ENCODE measurements at regions not wholly inside any gene's neighbourhood (a gene's known extent, or its start where the extent isn't known, plus 50 kb on each side); places are given as distances from the start of the nearest gene placed in this dataset.

DNA sequence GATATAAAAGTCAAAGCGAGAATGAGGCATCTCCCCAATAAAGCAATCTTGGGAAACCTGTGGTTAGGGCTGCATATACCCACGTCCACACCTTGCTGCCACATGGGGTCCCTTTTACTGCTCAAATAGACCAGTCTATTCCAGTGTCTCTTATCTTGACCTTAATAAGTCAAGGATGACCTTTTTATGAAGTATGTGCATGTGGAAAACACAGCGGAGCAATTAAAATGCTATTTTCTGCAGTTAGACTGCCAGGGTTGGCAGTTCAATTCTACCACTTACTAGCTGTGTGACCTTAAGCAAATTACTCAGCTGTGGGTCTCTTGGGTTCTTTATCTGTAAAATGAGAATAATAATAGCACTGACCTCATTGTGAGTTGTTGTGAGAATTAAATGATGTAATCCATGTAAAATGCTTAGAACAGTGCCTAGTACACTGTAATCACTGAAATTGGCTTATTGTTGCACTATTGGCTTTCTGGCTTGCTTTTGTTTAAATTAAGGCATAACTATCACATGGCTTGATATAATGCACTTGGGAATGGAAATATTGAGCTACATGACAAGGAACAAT, 67.8 kb upstream of the HSPB3 start:
- TF ChIP-seq, protein P1, sequence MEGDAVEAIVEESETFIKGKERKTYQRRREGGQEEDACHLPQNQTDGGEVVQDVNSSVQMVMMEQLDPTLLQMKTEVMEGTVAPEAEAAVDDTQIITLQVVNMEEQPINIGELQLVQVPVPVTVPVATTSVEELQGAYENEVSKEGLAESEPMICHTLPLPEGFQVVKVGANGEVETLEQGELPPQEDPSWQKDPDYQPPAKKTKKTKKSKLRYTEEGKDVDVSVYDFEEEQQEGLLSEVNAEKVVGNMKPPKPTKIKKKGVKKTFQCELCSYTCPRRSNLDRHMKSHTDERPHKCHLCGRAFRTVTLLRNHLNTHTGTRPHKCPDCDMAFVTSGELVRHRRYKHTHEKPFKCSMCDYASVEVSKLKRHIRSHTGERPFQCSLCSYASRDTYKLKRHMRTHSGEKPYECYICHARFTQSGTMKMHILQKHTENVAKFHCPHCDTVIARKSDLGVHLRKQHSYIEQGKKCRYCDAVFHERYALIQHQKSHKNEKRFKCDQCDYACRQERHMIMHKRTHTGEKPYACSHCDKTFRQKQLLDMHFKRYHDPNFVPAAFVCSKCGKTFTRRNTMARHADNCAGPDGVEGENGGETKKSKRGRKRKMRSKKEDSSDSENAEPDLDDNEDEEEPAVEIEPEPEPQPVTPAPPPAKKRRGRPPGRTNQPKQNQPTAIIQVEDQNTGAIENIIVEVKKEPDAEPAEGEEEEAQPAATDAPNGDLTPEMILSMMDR (IDR thresholded peaks at IDR 0.05): no peak
- TF ChIP-seq EZH2 (IDR thresholded peaks at IDR 0.05; ENCODE audit: borderline replicate concordance, insufficient read depth, low read depth, low read length, poor library complexity, severe bottlenecking): no peak
